ENCODE measurements at regions not wholly inside any gene's neighbourhood (a gene's known extent, or its start where the extent isn't known, plus 50 kb on each side); places are given as distances from the start of the nearest gene placed in this dataset.

DNA sequence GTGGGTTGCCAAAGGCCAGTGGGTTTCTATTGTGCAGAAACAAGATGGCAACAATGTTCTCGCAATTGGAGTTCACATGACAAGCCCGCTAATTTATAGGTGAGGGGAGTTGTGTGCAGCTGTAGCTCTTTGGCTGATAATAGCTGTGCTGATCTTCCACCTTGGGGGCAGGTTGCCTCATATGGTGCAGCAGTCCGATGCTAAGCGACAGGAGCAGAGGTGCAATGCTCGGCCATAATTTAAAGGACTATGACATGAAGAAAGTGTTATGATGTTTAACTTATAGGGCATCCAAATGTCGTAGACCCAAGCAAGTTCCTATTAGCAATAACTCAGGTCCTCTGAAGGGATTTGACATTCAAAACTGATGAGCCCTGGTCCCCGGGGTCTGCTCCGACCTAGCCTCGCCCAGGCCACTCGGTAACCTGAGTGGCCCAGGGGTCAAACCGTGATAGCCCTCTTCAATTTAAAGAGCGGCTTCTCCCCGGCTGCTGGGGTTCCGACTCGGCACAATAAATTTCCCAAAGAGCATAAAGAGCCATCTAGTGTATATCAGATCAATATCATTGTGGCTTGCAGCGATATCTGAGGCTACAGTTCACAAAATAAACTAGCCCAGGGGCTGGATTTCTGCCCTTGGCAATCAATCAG, 724.0 kb downstream of the IRX1 start:
- TF ChIP-seq CTCF (IDR thresholded peaks at IDR 0.05): no peak
- TF ChIP-seq POLR2A (IDR thresholded peaks at IDR 0.05): no peak

Data from Peyer's patch (tissue), 4 donors.